Type B pancreatic cell (in vitro differentiated cells): ENCODE measurements at regions not wholly inside any gene's neighbourhood (a gene's known extent, or its start where the extent isn't known, plus 50 kb on each side); places are given as distances from the start of the nearest gene placed in this dataset.

Source experiments
- DNase-seq: peaks from one replicate; pipeline ENCODE4 v3.0.0; 2021; ENCODE audit warnings: mixed read lengths; ENCODE audit not compliant: unreplicated experiment; ENCODE audit errors: extremely low spot score
- H3K27ac Mint-ChIP-seq: 2 replicates; pipeline ENCODE4 v1.8.0; 2021; ENCODE audit warnings: mild to moderate bottlenecking, mixed read lengths
- H3K27me3 Mint-ChIP-seq: 2 replicates; pipeline ENCODE4 v1.8.0; 2021; ENCODE audit warnings: mixed read lengths
- H3K36me3 Mint-ChIP-seq: 2 replicates; pipeline ENCODE4 v1.8.0; 2021; ENCODE audit warnings: mixed read lengths
- H3K4me1 Mint-ChIP-seq: one replicate; pipeline ENCODE4 v1.8.0; 2021; ENCODE audit warnings: mixed read lengths; ENCODE audit not compliant: unreplicated experiment
- H3K4me3 Mint-ChIP-seq: 2 replicates; pipeline ENCODE4 v1.8.0; 2021; ENCODE audit warnings: mild to moderate bottlenecking, mixed read lengths
- H3K9me3 Mint-ChIP-seq: 2 replicates; pipeline ENCODE4 v1.8.0; 2021; ENCODE audit warnings: mixed read lengths
- TF ChIP-seq, protein P1 (sequence below): fragments of 200-600 bp; sonication (generic); conservative IDR thresholded peaks from 2 replicates; pipeline ENCODE4 v1.5.0; 2021; ENCODE audit warnings: antibody characterized with exemption, mild to moderate bottlenecking

DNA sequence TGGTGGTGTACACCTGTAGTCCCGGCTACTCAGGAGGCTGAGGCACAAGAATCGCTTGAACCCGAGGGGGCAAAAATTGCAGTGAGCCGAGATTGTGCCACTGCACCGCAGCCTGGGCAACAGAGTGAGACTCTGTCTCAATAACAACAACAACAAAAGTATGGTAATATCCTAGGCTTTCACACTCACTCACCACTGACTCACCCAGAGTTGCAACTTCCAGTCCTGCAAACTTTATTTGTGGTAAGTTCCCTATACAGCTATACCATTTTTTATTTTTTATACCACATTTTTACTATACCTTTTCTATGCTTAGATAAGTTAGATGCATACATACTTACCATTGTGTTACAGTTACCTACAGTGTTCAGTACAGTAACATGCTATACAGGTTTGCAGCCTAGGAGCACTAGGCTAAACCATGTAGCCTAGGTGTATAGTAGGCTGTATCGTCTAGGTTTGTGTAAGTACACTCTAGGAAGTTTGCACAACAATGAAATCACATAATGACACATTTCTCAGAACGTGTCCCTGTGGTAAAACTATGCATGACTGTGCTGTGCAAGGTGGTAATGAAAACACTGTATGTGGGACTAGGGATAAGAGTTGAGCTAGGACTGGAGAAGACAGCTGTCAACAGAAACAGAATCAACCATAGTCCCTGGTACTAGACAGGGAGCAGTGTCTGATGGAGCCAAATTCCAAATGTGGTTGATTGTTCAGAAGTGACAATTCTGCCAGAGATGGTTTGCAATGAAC, 109.5 kb upstream of the RAD23B start:
- Mint-ChIP-seq H3K9me3 (no peaks in the 10 kb centered on the region), H3K36me3 (no peaks in the 10 kb centered on the region), H3K27me3 (no peaks in the 10 kb centered on the region), H3K4me3 (no peak overlapping the region), H3K27ac (no peak overlapping the region), H3K4me1 (peaks cover 35% of the 10 kb centered on the region)
- TF ChIP-seq, protein P1, sequence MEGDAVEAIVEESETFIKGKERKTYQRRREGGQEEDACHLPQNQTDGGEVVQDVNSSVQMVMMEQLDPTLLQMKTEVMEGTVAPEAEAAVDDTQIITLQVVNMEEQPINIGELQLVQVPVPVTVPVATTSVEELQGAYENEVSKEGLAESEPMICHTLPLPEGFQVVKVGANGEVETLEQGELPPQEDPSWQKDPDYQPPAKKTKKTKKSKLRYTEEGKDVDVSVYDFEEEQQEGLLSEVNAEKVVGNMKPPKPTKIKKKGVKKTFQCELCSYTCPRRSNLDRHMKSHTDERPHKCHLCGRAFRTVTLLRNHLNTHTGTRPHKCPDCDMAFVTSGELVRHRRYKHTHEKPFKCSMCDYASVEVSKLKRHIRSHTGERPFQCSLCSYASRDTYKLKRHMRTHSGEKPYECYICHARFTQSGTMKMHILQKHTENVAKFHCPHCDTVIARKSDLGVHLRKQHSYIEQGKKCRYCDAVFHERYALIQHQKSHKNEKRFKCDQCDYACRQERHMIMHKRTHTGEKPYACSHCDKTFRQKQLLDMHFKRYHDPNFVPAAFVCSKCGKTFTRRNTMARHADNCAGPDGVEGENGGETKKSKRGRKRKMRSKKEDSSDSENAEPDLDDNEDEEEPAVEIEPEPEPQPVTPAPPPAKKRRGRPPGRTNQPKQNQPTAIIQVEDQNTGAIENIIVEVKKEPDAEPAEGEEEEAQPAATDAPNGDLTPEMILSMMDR = no peak
- no peak for DNase-seq

DNA sequence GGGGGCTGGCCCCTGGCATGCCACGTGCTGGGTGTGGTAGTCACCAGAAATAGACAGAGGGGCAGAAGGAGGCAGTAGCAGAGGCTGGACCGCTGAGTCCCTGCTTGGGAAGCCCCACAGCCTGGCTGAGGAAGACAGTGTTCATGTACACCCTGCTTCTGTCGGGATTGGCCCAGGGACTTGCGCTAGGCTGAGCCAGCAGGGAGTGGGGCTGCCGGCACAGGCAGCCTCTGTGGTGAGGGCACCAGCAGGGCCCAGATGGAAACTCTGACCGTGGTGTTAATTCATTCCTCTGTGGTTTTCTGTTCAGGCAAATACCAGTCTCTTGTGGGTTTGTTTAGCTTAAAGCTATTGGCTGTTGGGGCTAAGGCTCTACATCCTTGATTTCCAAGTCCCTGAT, 108.6 kb upstream of the RAD23B start:
- Mint-ChIP-seq H3K4me1 (peaks cover 35% of the 10 kb centered on the region), H3K36me3 (no peaks in the 10 kb centered on the region), H3K4me3 (no peak overlapping the region)

DNA sequence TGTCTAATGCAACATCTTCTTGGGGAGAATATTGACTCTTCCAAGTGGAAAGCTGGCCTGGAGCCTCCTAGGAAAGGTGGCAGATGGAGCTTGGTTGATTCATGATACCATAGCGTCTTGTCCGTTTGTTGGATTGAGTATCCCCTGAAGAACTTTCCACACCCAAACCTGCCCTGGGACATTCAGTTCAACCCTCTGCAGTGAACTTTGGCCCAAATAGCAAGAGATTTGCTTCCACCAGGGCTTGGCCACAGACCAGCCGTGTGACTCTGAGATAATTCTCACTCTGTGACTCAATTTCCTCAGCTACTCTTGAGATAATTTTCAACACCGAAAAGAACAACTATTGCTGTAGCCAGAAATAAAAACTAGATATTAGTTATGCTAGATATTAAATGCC, 108.0 kb upstream of the RAD23B start:
- H3K9me3 Mint-ChIP-seq = no peaks in the 10 kb centered on the region
- TF ChIP-seq, protein P1 = no peak
- no peak overlapping the region for H3K4me3 Mint-ChIP-seq
- peaks cover 35% of the 10 kb centered on the region for H3K4me1 Mint-ChIP-seq
- no peak for DNase-seq
- H3K27me3 Mint-ChIP-seq = no peaks in the 10 kb centered on the region
- no peaks in the 10 kb centered on the region for H3K36me3 Mint-ChIP-seq
- H3K27ac Mint-ChIP-seq = no peak overlapping the region

More for the DNA sequence above, 108.6 kb upstream of the RAD23B start:
- TF ChIP-seq, protein P1 = no peak
- Mint-ChIP-seq H3K9me3 (no peaks in the 10 kb centered on the region), H3K27me3 (no peaks in the 10 kb centered on the region), H3K27ac (no peak overlapping the region)
- no peak for DNase-seq

DNA sequence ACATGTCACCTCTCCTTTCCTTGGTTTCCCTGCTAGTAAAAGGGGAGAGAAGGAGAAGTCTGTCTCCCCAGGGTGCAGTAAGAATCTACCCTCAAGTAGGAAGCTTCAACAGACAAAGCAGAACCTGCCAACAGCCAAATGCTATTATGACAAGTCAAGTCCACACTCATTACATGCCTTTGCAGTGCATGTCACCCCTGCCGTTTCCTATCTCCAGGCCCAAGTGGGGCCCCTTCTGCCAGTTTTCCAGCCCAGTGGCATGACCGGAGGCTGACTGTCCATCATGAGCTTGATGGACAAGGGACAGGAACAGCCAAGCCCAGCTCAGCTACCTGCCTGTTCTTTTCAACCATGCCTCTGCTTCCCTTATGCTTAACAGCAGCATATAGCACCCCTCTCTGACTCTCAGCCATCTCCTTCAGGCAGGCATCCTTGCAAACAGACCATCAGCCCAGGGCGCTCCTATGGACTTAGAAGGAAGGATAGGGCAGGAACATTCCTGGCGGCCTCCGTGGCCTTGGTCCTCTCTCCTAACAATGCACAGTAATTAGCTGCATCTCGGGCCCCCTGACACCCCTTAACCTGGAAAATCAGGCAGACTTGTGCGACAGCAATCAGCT, 107.2 kb upstream of the RAD23B start:
- TF ChIP-seq, protein P1 = no peak
- no peak for DNase-seq
- peaks cover 35% of the 10 kb centered on the region for H3K4me1 Mint-ChIP-seq
- H3K9me3 Mint-ChIP-seq = no peaks in the 10 kb centered on the region
- no peak overlapping the region for H3K4me3 Mint-ChIP-seq
- H3K27me3 Mint-ChIP-seq = no peaks in the 10 kb centered on the region
- peak overlapping the region; percentile 61 for H3K27ac Mint-ChIP-seq
- no peaks in the 10 kb centered on the region for H3K36me3 Mint-ChIP-seq

DNA sequence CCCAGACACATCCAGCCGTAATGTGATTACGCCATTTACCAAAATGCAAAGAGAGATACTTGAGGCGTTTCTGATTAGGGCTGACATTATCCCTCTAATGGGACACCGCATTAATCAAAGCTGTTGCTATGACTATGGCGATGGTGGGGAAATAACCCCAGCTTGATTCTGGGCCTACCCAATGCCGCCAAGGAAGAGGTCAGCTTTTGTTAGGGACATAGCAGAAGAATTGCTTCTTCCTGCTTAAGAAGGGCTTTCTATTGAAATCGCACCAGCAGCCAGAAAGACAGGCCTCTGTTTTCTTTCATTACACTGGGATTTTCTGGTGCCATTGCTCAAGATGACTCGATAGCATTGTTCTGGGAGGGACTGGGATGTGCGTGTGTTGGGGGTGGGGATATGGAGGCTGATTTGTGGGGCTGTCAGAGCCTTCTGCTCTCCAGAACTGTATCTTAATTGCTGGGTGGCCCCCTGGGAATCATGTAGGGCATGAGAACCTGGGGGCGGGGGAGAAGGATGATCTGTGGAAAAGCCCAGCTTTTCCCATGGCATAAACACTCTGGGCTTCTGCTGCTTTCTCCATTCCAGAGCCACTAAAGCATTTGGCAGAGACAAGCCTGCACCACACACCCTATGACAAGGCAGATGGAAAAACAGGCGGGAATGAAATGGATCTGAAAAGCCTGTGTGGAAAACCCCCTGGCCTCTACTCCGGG, 106.5 kb upstream of the RAD23B start:
- H3K4me1 Mint-ChIP-seq = peaks cover 35% of the 10 kb centered on the region
- no peaks in the 10 kb centered on the region for H3K36me3 Mint-ChIP-seq
- no peak for DNase-seq
- TF ChIP-seq, protein P1 = no peak
- no peaks in the 10 kb centered on the region for H3K27me3 Mint-ChIP-seq
- H3K27ac Mint-ChIP-seq = peak overlapping the region; percentile 61
- H3K4me3 Mint-ChIP-seq = peak overlapping the region; percentile 7
- no peaks in the 10 kb centered on the region for H3K9me3 Mint-ChIP-seq
